ENCODE measurements at regions not wholly inside any gene's neighbourhood (a gene's known extent, or its start where the extent isn't known, plus 50 kb on each side); places are given as distances from the start of the nearest gene placed in this dataset.

GRCh38 chr2:136452528-136452927 is 312.8 kb upstream of the THSD7B start:
- H3K36me3 ChIP-seq (ENCODE audit: low read depth): no peaks in the 10 kb centered on the region
- no peaks in the 10 kb centered on the region for H3F3A ChIP-seq (ENCODE audit: insufficient read depth, low read depth)
- ChIA-PET CTCF (no interaction called here), POLR2A (ENCODE audit: unreplicated experiment) (no interaction called here)
- no peaks in the 10 kb centered on the region for H3K4me1 ChIP-seq (replicated peaks; ENCODE audit: insufficient read depth)
- no peaks in the 10 kb centered on the region for H3K9me3 ChIP-seq (ENCODE audit: insufficient read depth, low read depth)
- TF ChIP-seq EZH2 (IDR thresholded peaks at IDR 0.05; ENCODE audit: low read depth): no peak
- no peak for TF ChIP-seq CTCF (conservative IDR thresholded peaks at IDR 0.05)
- intact Hi-C loops (cut with micrococcal nuclease; ENCODE audit: unreplicated experiment): no loop called here
- H3K4me3 ChIP-seq: no peak overlapping the region
- DNase-seq: no peak
- no peaks in the 10 kb centered on the region for H3K79me2 ChIP-seq (ENCODE audit: low read depth)
- no peak overlapping the region for H3K4me2 ChIP-seq
- no TSS peak for BruUV-seq (replicated peaks)
- no peaks in the 10 kb centered on the region for H3K9me2 ChIP-seq (ENCODE audit: insufficient read depth)
- H3K27ac ChIP-seq: no peak overlapping the region
- H4K20me1 ChIP-seq (ENCODE audit: insufficient read depth): no peaks in the 10 kb centered on the region
- H2AFZ ChIP-seq: no peak overlapping the region
- peaks cover 48% of the 10 kb centered on the region for H3K27me3 ChIP-seq (ENCODE audit: insufficient read depth, low read depth)

GRCh38 chr2:136448986-136449780 is 316.2 kb upstream of the THSD7B start:
- Histone ChIP-seq H4K20me1 (ENCODE audit: insufficient read depth) (no peaks in the 10 kb centered on the region), H3K4me3 (no peak overlapping the region), H3K4me1 (replicated peaks; ENCODE audit: insufficient read depth) (no peaks in the 10 kb centered on the region), H3K9me2 (ENCODE audit: insufficient read depth) (no peaks in the 10 kb centered on the region), H3K9me3 (ENCODE audit: insufficient read depth, low read depth) (no peaks in the 10 kb centered on the region), H3K4me2 (no peak overlapping the region), H3K79me2 (ENCODE audit: low read depth) (no peaks in the 10 kb centered on the region), H2AFZ (no peak overlapping the region), H3K36me3 (ENCODE audit: low read depth) (no peaks in the 10 kb centered on the region), H3K27ac (no peak overlapping the region), H3F3A (ENCODE audit: insufficient read depth, low read depth) (no peaks in the 10 kb centered on the region), H3K27me3 (ENCODE audit: insufficient read depth, low read depth) (peaks cover 48% of the 10 kb centered on the region)
- TF ChIP-seq EZH2 (IDR thresholded peaks at IDR 0.05; ENCODE audit: low read depth) (no peak), CTCF (conservative IDR thresholded peaks at IDR 0.05) (no peak)
- no TSS peak for BruUV-seq (replicated peaks)
- DNase-seq: no peak
- ChIA-PET CTCF (no interaction called here), POLR2A (ENCODE audit: unreplicated experiment) (no interaction called here)
- intact Hi-C loops (cut with micrococcal nuclease; ENCODE audit: unreplicated experiment): no loop called here

- H2AFZ ChIP-seq: no peak overlapping the region
- TF ChIP-seq EZH2 (IDR thresholded peaks at IDR 0.05; ENCODE audit: low read depth) (no peak), CTCF (conservative IDR thresholded peaks at IDR 0.05) (no peak)
- ChIA-PET POLR2A (ENCODE audit: unreplicated experiment) (no interaction called here), CTCF (no interaction called here)
- no peaks in the 10 kb centered on the region for H3F3A ChIP-seq (ENCODE audit: insufficient read depth, low read depth)
- no peaks in the 10 kb centered on the region for H3K4me1 ChIP-seq (replicated peaks; ENCODE audit: insufficient read depth)
- H3K36me3 ChIP-seq (ENCODE audit: low read depth): no peaks in the 10 kb centered on the region
- no peak overlapping the region for H3K27ac ChIP-seq
- no peak overlapping the region for H3K4me2 ChIP-seq
- no peaks in the 10 kb centered on the region for H3K9me2 ChIP-seq (ENCODE audit: insufficient read depth)
- H3K79me2 ChIP-seq (ENCODE audit: low read depth): no peaks in the 10 kb centered on the region
- H3K27me3 ChIP-seq (ENCODE audit: insufficient read depth, low read depth): peaks cover 51% of the 10 kb centered on the region
- no peaks in the 10 kb centered on the region for H3K9me3 ChIP-seq (ENCODE audit: insufficient read depth, low read depth)
- intact Hi-C loops (cut with micrococcal nuclease; ENCODE audit: unreplicated experiment): no loop called here
- no peaks in the 10 kb centered on the region for H4K20me1 ChIP-seq (ENCODE audit: insufficient read depth)
- no peak for DNase-seq
- H3K4me3 ChIP-seq: no peak overlapping the region
- no TSS peak for BruUV-seq (replicated peaks)
Measured at GRCh38 chr2:136448432-136448831, 316.9 kb upstream of the THSD7B start.
